HL-60 (cell line): ENCODE measurements at regions not wholly inside any gene's neighbourhood (a gene's known extent, or its start where the extent isn't known, plus 50 kb on each side); places are given as distances from the start of the nearest gene placed in this dataset.

Experiments
- DNase-seq, 2 experiments: peaks; one replicate each; pipeline ENCODE4 v3.0.0-alpha.2; 2010 to 2020; ENCODE audit warnings: low read depth in 1 of 2, low spot score in 1 of 2
- H3K27ac ChIP-seq: fragments of 250-450 bp; sonication (Bioruptor Pico); replicated peaks from 2 replicates; pipeline ENCODE4 v1.5.1; 2020; ENCODE audit warnings: mild to moderate bottlenecking, moderate library complexity
- H3K27me3 ChIP-seq: fragments of 250-450 bp; sonication (Bioruptor Pico); 2 replicates; pipeline ENCODE4 v1.5.1; 2021; ENCODE audit warnings: mild to moderate bottlenecking, moderate library complexity; ENCODE audit not compliant: insufficient read depth, poor library complexity, severe bottlenecking
- H3K4me3 ChIP-seq: replicated peaks from 2 replicates; pipeline ENCODE4 v1.5.1; 2011; ENCODE audit warnings: mild to moderate bottlenecking, control low read depth, low read length; ENCODE audit not compliant: insufficient read depth
- GABPA ChIP-seq: IDR thresholded peaks from 2 replicates; pipeline ENCODE4 v1.6.1; 2012; ENCODE audit warnings: low read depth
- POLR2AphosphoS5 ChIP-seq: IDR thresholded peaks from 2 replicates; pipeline ENCODE4 v1.6.1; 2012; ENCODE audit warnings: low read depth
- REST ChIP-seq: IDR thresholded peaks from 2 replicates; pipeline ENCODE4 v1.6.1; 2012; ENCODE audit warnings: low read depth; ENCODE audit not compliant: insufficient replicate concordance
- SPI1 ChIP-seq: IDR thresholded peaks from 2 replicates; pipeline ENCODE4 v1.6.1; 2012; ENCODE audit warnings: low read depth, mild to moderate bottlenecking, borderline replicate concordance
- TF ChIP-seq, protein P1 (sequence below): IDR thresholded peaks from one replicate; pipeline ENCODE4 v1.5.1; 2011; ENCODE audit warnings: low read length, control low read depth, inconsistent platforms; ENCODE audit not compliant: insufficient read depth

DNA sequence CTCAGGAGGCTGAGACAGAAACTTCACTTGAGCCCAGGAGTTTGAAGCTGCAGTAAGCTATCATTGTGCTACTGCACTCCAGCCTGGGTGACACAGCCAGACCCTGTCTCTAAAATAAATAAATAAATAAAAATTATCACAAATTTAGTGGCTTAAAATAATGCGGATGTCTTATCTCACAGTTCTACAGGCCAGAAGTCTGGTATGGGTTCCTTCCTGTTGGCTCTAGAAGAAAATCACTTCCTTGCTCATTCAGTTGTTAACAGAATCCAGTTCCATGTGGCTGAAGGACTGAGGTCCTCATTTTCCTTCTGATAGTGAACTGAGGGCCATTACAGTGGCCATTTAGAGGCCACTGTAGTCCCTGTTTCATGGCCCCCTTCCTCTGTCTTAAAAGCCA, 94.6 kb upstream of the S1PR1 start:
- TF ChIP-seq REST, result no peak
- TF ChIP-seq SPI1, result no peak
- no peak for TF ChIP-seq POLR2AphosphoS5
- no peak for TF ChIP-seq GABPA
- TF ChIP-seq, protein P1, sequence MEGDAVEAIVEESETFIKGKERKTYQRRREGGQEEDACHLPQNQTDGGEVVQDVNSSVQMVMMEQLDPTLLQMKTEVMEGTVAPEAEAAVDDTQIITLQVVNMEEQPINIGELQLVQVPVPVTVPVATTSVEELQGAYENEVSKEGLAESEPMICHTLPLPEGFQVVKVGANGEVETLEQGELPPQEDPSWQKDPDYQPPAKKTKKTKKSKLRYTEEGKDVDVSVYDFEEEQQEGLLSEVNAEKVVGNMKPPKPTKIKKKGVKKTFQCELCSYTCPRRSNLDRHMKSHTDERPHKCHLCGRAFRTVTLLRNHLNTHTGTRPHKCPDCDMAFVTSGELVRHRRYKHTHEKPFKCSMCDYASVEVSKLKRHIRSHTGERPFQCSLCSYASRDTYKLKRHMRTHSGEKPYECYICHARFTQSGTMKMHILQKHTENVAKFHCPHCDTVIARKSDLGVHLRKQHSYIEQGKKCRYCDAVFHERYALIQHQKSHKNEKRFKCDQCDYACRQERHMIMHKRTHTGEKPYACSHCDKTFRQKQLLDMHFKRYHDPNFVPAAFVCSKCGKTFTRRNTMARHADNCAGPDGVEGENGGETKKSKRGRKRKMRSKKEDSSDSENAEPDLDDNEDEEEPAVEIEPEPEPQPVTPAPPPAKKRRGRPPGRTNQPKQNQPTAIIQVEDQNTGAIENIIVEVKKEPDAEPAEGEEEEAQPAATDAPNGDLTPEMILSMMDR, result no peak
- H3K27me3 ChIP-seq, result no peaks in the 10 kb centered on the region
- DNase-seq, result no peak

GRCh38 chr1:101141376-101141775, 95.4 kb upstream of the S1PR1 start:
- Histone ChIP-seq H3K27ac (no peak overlapping the region), H3K4me3 (no peak overlapping the region), H3K27me3 (no peaks in the 10 kb centered on the region)
- no peak for DNase-seq
- TF ChIP-seq REST, result no peak
- TF ChIP-seq GABPA, result no peak
- TF ChIP-seq SPI1, result no peak
- TF ChIP-seq, protein P1, result no peak
- TF ChIP-seq POLR2AphosphoS5, result no peak

More for the DNA sequence above, 94.6 kb upstream of the S1PR1 start:
- Histone ChIP-seq H3K27ac (no peak overlapping the region), H3K4me3 (no peak overlapping the region)

GRCh38 chr1:101139821-101140718, 96.7 kb upstream of the S1PR1 start:
- Histone ChIP-seq H3K4me3 (no peak overlapping the region), H3K27ac (no peak overlapping the region), H3K27me3 (no peaks in the 10 kb centered on the region)
- DNase-seq, result no peak
- TF ChIP-seq POLR2AphosphoS5 (no peak), REST (no peak), SPI1 (no peak), GABPA (no peak)
- TF ChIP-seq, protein P1, result no peak
